Transverse colon (tissue), 4 donors: ENCODE measurements at regions not wholly inside any gene's neighbourhood (a gene's known extent, or its start where the extent isn't known, plus 50 kb on each side); places are given as distances from the start of the nearest gene placed in this dataset.

ENCODE experiments used
- DNase-seq: peaks from one replicate; pipeline ENCODE4 v3.0.0-alpha.2; 2019
- H3K27ac ChIP-seq, 4 donors: fragments of 200-600 bp; sonication (generic); 2 replicates each; pipeline ENCODE4 v1.5.1; 2016 to 2018; ENCODE audit warnings: inconsistent platforms in 4 of 4
- H3K27me3 ChIP-seq: fragments of 200-600 bp; sonication (generic); 2 replicates; pipeline ENCODE4 v1.5.1; 2017; ENCODE audit warnings: inconsistent platforms
- H3K36me3 ChIP-seq, 4 donors: fragments of 200-600 bp; sonication (generic); 2 replicates each; pipeline ENCODE4 v1.5.1; 2017 to 2019; ENCODE audit warnings: inconsistent platforms in 4 of 4
- H3K4me1 ChIP-seq, 4 donors: fragments of 200-600 bp; sonication (generic); 2 replicates each; pipeline ENCODE4 v1.5.1; 2017 to 2020; ENCODE audit warnings: inconsistent platforms in 4 of 4
- H3K4me3 ChIP-seq, 4 donors: fragments of 200-600 bp; sonication (generic); 1 replicate in 1 of 4; 2 replicates in 3 of 4; pipeline versions ENCODE4 v1.5.1 to v1.6.1; 2017 to 2019; ENCODE audit warnings: inconsistent platforms in 4 of 4
- H3K9me3 ChIP-seq, 2 donors: fragments of 200-600 bp; sonication (generic); 2 replicates each; pipeline ENCODE4 v1.5.1; 2017 to 2019; ENCODE audit warnings: inconsistent platforms in 2 of 2
- EP300 ChIP-seq: sonication (generic); formaldehyde crosslinking; IDR thresholded peaks from one replicate; pipeline ENCODE4 v1.6.1; 2017; ENCODE audit warnings: antibody characterized with exemption, low read depth
- POLR2A ChIP-seq: fragments of 450-650 bp; IDR thresholded peaks from one replicate; pipeline ENCODE4 v1.6.1; 2016; ENCODE audit warnings: antibody characterized with exemption, mild to moderate bottlenecking, moderate library complexity
- POLR2AphosphoS5 ChIP-seq, 3 donors: sonication (generic); formaldehyde crosslinking; IDR thresholded peaks; one replicate each; pipeline ENCODE4 v1.6.1; 2016; ENCODE audit warnings: antibody characterized with exemption in 3 of 3
- WGBS, 2 donors: methylation state at CpG; one replicate each; pipeline ENCODE4 v1.1.5; 2018; ENCODE audit warnings: low coverage in 1 of 2; 5-methylcytosine and 5-hydroxymethylcytosine counted together
- in situ Hi-C, 4 donors: fragments of 200-750 bp; cut with MboI; loops; one replicate each; pipeline versions ENCODE4 v1.15.0 to v1.15.1; 2017; ENCODE audit warnings: low sequenced_read_pairs in 3 of 4, low pct_ligation_motif_present in 1 of 4, low pct_unique_long_range_greater_than_20kb in 1 of 4
- intact Hi-C: fragments of 100-400 bp; cut with DNase I; formaldehyde crosslinking; loops from one replicate; pipeline ENCODE4 v1.15.1; 2023; ENCODE audit warnings: low total_unique reads
- TF ChIP-seq, protein P1 (sequence below), 5 experiments: fragments of 200-600 bp in 3 of 5; fragments of 450-650 bp in 2 of 5; sonication (generic) in 3 of 5; IDR thresholded peaks; 1 replicate in 2 of 5; 2 replicates in 3 of 5; pipeline ENCODE4 v1.5.1; 2016 to 2017; ENCODE audit warnings: antibody characterized with exemption in 5 of 5, inconsistent platforms in 3 of 5, mild to moderate bottlenecking in 2 of 5, moderate library complexity in 1 of 5

- Histone ChIP-seq H3K4me1 (no peaks in the 10 kb centered on the region), H3K27me3 (no peaks in the 10 kb centered on the region), H3K4me3 (no peak overlapping the region), H3K9me3 (no peaks in the 10 kb centered on the region), H3K27ac (no peak overlapping the region), H3K36me3 (no peaks in the 10 kb centered on the region)
- TF ChIP-seq, protein P1, sequence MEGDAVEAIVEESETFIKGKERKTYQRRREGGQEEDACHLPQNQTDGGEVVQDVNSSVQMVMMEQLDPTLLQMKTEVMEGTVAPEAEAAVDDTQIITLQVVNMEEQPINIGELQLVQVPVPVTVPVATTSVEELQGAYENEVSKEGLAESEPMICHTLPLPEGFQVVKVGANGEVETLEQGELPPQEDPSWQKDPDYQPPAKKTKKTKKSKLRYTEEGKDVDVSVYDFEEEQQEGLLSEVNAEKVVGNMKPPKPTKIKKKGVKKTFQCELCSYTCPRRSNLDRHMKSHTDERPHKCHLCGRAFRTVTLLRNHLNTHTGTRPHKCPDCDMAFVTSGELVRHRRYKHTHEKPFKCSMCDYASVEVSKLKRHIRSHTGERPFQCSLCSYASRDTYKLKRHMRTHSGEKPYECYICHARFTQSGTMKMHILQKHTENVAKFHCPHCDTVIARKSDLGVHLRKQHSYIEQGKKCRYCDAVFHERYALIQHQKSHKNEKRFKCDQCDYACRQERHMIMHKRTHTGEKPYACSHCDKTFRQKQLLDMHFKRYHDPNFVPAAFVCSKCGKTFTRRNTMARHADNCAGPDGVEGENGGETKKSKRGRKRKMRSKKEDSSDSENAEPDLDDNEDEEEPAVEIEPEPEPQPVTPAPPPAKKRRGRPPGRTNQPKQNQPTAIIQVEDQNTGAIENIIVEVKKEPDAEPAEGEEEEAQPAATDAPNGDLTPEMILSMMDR (IDR thresholded peaks at IDR 0.05) = no peak
- TF ChIP-seq EP300 = no peak
- TF ChIP-seq POLR2AphosphoS5 (IDR thresholded peaks at IDR 0.05) = no peak
- no peak for TF ChIP-seq POLR2A
- in situ Hi-C loops (no loop called here), intact Hi-C loops (no loop called here)
- DNase-seq = no peak
These were observed 176.8 kb upstream of the DCAF12L2 start for GRCh38 chrX:126342859-126343258.

DNA sequence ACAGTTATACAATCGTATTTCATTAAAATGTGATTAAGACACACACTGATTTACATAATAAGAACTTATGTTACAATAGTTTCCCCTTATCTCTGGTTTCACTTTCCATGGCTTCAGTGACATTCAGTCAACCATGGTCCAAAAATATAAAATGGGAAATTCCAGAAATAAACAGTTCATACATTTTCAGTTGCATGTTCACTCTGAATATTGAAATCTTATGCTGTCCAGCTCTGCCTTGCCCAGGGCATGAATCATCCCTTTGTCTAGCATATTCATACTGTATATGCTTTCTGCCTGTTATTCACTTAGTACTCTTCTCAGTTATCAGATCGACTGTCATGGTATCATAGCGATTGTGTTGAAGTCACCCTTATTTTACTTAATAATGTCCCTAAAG, 173.8 kb upstream of the DCAF12L2 start:
- in situ Hi-C loops = no loop called here
- WGBS, 2 donors = 80 to 84% methylated on average over 1 to 3 of the region's 3 CpGs
- intact Hi-C loops = no loop called here

DNA sequence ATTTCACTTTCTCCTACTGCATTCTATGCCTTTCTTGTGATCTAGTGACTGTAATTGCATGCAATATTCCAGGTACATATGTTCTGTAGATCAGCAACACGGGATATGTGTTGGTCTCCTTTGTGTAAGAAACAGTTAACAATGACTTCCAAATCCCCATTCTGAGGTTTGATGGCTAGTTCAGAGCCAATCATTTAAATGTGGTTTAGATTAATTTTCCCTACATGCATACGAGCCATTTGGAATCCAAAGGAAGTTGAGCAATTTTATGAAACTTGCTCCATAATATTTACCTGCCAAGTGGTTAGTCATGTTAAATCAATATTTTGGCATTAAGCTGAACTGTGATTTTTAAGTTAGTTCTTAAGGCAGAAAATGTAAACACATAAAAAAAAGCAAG, 172.8 kb upstream of the DCAF12L2 start:
- Histone ChIP-seq H3K27me3 (no peaks in the 10 kb centered on the region), H3K36me3 (no peaks in the 10 kb centered on the region), H3K9me3 (no peaks in the 10 kb centered on the region), H3K27ac (no peak overlapping the region), H3K4me1 (no peaks in the 10 kb centered on the region), H3K4me3 (no peak overlapping the region)
- 17 to 39% methylated on average over 1 to 2 of the region's 2 CpGs for WGBS, 2 donors
- in situ Hi-C loops (no loop called here), intact Hi-C loops (no loop called here)
- DNase-seq = no peak
- TF ChIP-seq EP300 (no peak), POLR2AphosphoS5 (IDR thresholded peaks at IDR 0.05) (no peak), POLR2A (no peak)
- TF ChIP-seq, protein P1 (IDR thresholded peaks at IDR 0.05) = no peak

More for the DNA sequence above, 173.8 kb upstream of the DCAF12L2 start:
- H3K4me1 ChIP-seq = no peaks in the 10 kb centered on the region
- no peak overlapping the region for H3K4me3 ChIP-seq
- no peaks in the 10 kb centered on the region for H3K27me3 ChIP-seq
- no peak overlapping the region for H3K27ac ChIP-seq
- DNase-seq = no peak
- TF ChIP-seq EP300 = no peak
- TF ChIP-seq, protein P1 (IDR thresholded peaks at IDR 0.05) = no peak
- no peak for TF ChIP-seq POLR2AphosphoS5 (IDR thresholded peaks at IDR 0.05)
- TF ChIP-seq POLR2A = no peak
- H3K36me3 ChIP-seq = no peaks in the 10 kb centered on the region
- H3K9me3 ChIP-seq = no peaks in the 10 kb centered on the region

- H3K4me1 ChIP-seq = no peaks in the 10 kb centered on the region
- intact Hi-C loops (no loop called here), in situ Hi-C loops (no loop called here)
- no peak overlapping the region for H3K27ac ChIP-seq
- no peak for TF ChIP-seq EP300
- TF ChIP-seq POLR2A = no peak
- no peak for TF ChIP-seq POLR2AphosphoS5 (IDR thresholded peaks at IDR 0.05)
- TF ChIP-seq, protein P1 (IDR thresholded peaks at IDR 0.05) = no peak
- 67 to 76% methylated on average over 1 of the region's 1 CpG for WGBS, 2 donors
- DNase-seq = no peak
- no peaks in the 10 kb centered on the region for H3K36me3 ChIP-seq
- H3K27me3 ChIP-seq = no peaks in the 10 kb centered on the region
- no peaks in the 10 kb centered on the region for H3K9me3 ChIP-seq
- H3K4me3 ChIP-seq = no peak overlapping the region
These were observed 134.3 kb upstream of the DCAF12L2 start for GRCh38 chrX:126300401-126300800.
